ENCODE measurements at regions not wholly inside any gene's neighbourhood (a gene's known extent, or its start where the extent isn't known, plus 50 kb on each side); places are given as distances from the start of the nearest gene placed in this dataset.

- intact Hi-C loops (cut with DNase I, micrococcal nuclease) = no loop called here
- peaks cover 5 to 11% of the 10 kb centered on the region in 2 experiments for H3K9me3 ChIP-seq (ENCODE audit: control insufficient read depth in 1 of 2, insufficient read depth in 1 of 2, low read length in 2 of 2)
- CTCF ChIA-PET = interaction anchor here (0.6 kb wide), 1 partner anchor 539 kb away, joined by 3 read pairs; no protein-coding TSS in a partner anchor
- no peak overlapping the region for H3K4me3 ChIP-seq (ENCODE audit: low read length)
- Mint-ChIP-seq H3K27ac (no peak overlapping the region), H3K4me1 (ENCODE audit: low read depth) (no peaks in the 10 kb centered on the region), H3K9me3 (no peaks in the 10 kb centered on the region), H3K36me3 (ENCODE audit: low read depth) (no peaks in the 10 kb centered on the region), H3K4me3 (no peak overlapping the region), H3K27me3 (no peaks in the 10 kb centered on the region)
- H3K36me3 ChIP-seq (ENCODE audit: insufficient read depth, low read length) = no peaks in the 10 kb centered on the region
- no peak for ATAC-seq (ENCODE audit: poor library complexity)
- no peaks in the 10 kb centered on the region for H3K4me1 ChIP-seq (ENCODE audit: insufficient read depth, low read length)
- no peaks in the 10 kb centered on the region for H3K27me3 ChIP-seq (ENCODE audit: control insufficient read depth in 1 of 2, insufficient read depth in 2 of 2, low read length in 2 of 2)
- TF ChIP-seq, protein P1, sequence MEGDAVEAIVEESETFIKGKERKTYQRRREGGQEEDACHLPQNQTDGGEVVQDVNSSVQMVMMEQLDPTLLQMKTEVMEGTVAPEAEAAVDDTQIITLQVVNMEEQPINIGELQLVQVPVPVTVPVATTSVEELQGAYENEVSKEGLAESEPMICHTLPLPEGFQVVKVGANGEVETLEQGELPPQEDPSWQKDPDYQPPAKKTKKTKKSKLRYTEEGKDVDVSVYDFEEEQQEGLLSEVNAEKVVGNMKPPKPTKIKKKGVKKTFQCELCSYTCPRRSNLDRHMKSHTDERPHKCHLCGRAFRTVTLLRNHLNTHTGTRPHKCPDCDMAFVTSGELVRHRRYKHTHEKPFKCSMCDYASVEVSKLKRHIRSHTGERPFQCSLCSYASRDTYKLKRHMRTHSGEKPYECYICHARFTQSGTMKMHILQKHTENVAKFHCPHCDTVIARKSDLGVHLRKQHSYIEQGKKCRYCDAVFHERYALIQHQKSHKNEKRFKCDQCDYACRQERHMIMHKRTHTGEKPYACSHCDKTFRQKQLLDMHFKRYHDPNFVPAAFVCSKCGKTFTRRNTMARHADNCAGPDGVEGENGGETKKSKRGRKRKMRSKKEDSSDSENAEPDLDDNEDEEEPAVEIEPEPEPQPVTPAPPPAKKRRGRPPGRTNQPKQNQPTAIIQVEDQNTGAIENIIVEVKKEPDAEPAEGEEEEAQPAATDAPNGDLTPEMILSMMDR (IDR thresholded peaks at IDR 0.05) = no peak
- POLR2A ChIA-PET = no interaction called here
- DNase-seq = no peak
- no peak overlapping the region for H3K27ac ChIP-seq (ENCODE audit: low read depth in 1 of 2, low read length in 2 of 2)
Measured at GRCh38 chr13:58946274-58946673, 1217.5 kb downstream of the DIAPH3 start.

GRCh38 chr13:58949646-58950045 is 1214.1 kb downstream of the DIAPH3 start:
- Mint-ChIP-seq H3K27me3 (no peaks in the 10 kb centered on the region), H3K4me3 (no peak overlapping the region), H3K4me1 (ENCODE audit: low read depth) (no peaks in the 10 kb centered on the region), H3K27ac (no peak overlapping the region), H3K36me3 (ENCODE audit: low read depth) (no peaks in the 10 kb centered on the region), H3K9me3 (no peaks in the 10 kb centered on the region)
- ChIA-PET POLR2A (no interaction called here), CTCF (no interaction called here)
- Histone ChIP-seq H3K4me3 (ENCODE audit: low read length) (no peak overlapping the region), H3K36me3 (ENCODE audit: insufficient read depth, low read length) (no peaks in the 10 kb centered on the region), H3K9me3 (ENCODE audit: control insufficient read depth in 1 of 2, insufficient read depth in 1 of 2, low read length in 2 of 2) (peaks cover 5 to 7% of the 10 kb centered on the region in 2 experiments), H3K27me3 (ENCODE audit: control insufficient read depth in 1 of 2, insufficient read depth in 2 of 2, low read length in 2 of 2) (no peaks in the 10 kb centered on the region), H3K27ac (ENCODE audit: low read depth in 1 of 2, low read length in 2 of 2) (no peak overlapping the region), H3K4me1 (ENCODE audit: insufficient read depth, low read length) (no peaks in the 10 kb centered on the region)
- peak in 1 of 14 experiments; percentile 0 for DNase-seq
- ATAC-seq (ENCODE audit: poor library complexity) = no peak
- intact Hi-C loops (cut with DNase I, micrococcal nuclease) = no loop called here
- TF ChIP-seq, protein P1 (IDR thresholded peaks at IDR 0.05) = no peak

GRCh38 chr13:58950911-58951310 is 1212.8 kb downstream of the DIAPH3 start:
- CTCF ChIA-PET = no interaction called here

More at GRCh38 chr13:58950911-58951310, 1212.8 kb downstream of the DIAPH3 start:
- Mint-ChIP-seq H3K27ac (no peak overlapping the region), H3K4me3 (no peak overlapping the region), H3K4me1 (ENCODE audit: low read depth) (no peaks in the 10 kb centered on the region), H3K36me3 (ENCODE audit: low read depth) (no peaks in the 10 kb centered on the region), H3K27me3 (no peaks in the 10 kb centered on the region), H3K9me3 (no peaks in the 10 kb centered on the region)
- no peak overlapping the region for H3K4me3 ChIP-seq (ENCODE audit: low read length)
- DNase-seq = no peak
- TF ChIP-seq, protein P1 (IDR thresholded peaks at IDR 0.05) = no peak
- intact Hi-C loops (cut with DNase I, micrococcal nuclease) = no loop called here
- peaks cover 5 to 7% of the 10 kb centered on the region in 2 experiments for H3K9me3 ChIP-seq (ENCODE audit: control insufficient read depth in 1 of 2, insufficient read depth in 1 of 2, low read length in 2 of 2)
- no peak for ATAC-seq (ENCODE audit: poor library complexity)
- no peaks in the 10 kb centered on the region for H3K27me3 ChIP-seq (ENCODE audit: control insufficient read depth in 1 of 2, insufficient read depth in 2 of 2, low read length in 2 of 2)
- H3K27ac ChIP-seq (ENCODE audit: low read depth in 1 of 2, low read length in 2 of 2) = no peak overlapping the region
- POLR2A ChIA-PET = no interaction called here
- H3K4me1 ChIP-seq (ENCODE audit: insufficient read depth, low read length) = no peaks in the 10 kb centered on the region
- no peaks in the 10 kb centered on the region for H3K36me3 ChIP-seq (ENCODE audit: insufficient read depth, low read length)

Measured in CD4-positive, alpha-beta T cell (primary cell).